Osteoblast (primary cell): ENCODE measurements at regions not wholly inside any gene's neighbourhood (a gene's known extent, or its start where the extent isn't known, plus 50 kb on each side); places are given as distances from the start of the nearest gene placed in this dataset.

Source experiments
- DNase-seq: peaks from one replicate; pipeline ENCODE4 v3.0.0; 2011; ENCODE audit warnings: low spot score, mixed read lengths; ENCODE audit not compliant: insufficient read length; ENCODE audit errors: missing footprints
- H2AFZ ChIP-seq: 2 replicates; pipeline ENCODE4 v1.6.0; 2011; ENCODE audit warnings: mild to moderate bottlenecking, low read length
- H3K27ac ChIP-seq: 2 replicates; pipeline ENCODE4 v1.5.1; 2011; ENCODE audit warnings: mild to moderate bottlenecking, low read depth, low read length, moderate library complexity
- H3K27me3 ChIP-seq: 2 replicates; pipeline ENCODE4 v1.6.0; 2012; ENCODE audit warnings: mild to moderate bottlenecking, control low read depth, inconsistent platforms, low read length, moderate library complexity; ENCODE audit not compliant: insufficient read depth
- H3K36me3 ChIP-seq: 2 replicates; pipeline ENCODE4 v1.5.1; 2011; ENCODE audit warnings: mild to moderate bottlenecking, low read length, control low read depth, moderate library complexity; ENCODE audit not compliant: insufficient read depth
- H3K4me1 ChIP-seq: 2 replicates; pipeline ENCODE4 v1.5.1; 2011; ENCODE audit warnings: mild to moderate bottlenecking, low read length, control low read depth, moderate library complexity; ENCODE audit not compliant: insufficient read depth
- H3K4me2 ChIP-seq: 2 replicates; pipeline ENCODE4 v1.6.0; 2011; ENCODE audit warnings: mild to moderate bottlenecking, low read length; ENCODE audit not compliant: insufficient read depth
- H3K4me3 ChIP-seq: fragments of 200-600 bp; sonication (generic); 3 replicates; pipeline ENCODE4 v1.5.1; 2012; ENCODE audit warnings: mild to moderate bottlenecking, low read length, inconsistent platforms; ENCODE audit not compliant: insufficient read depth
- H3K79me2 ChIP-seq: 2 replicates; pipeline ENCODE4 v1.6.0; 2012; ENCODE audit warnings: mild to moderate bottlenecking, low read length, control low read depth, inconsistent platforms; ENCODE audit not compliant: insufficient read depth
- H3K9me3 ChIP-seq: 2 replicates; pipeline ENCODE4 v1.5.1; 2011; ENCODE audit warnings: low read depth, low read length, control low read depth
- H4K20me1 ChIP-seq: 2 replicates; pipeline ENCODE4 v1.6.0; 2012; ENCODE audit warnings: mild to moderate bottlenecking, low read length, control low read depth; ENCODE audit not compliant: insufficient read depth
- TF ChIP-seq, protein P1 (sequence below): IDR thresholded peaks from 2 replicates; pipeline ENCODE4 v1.5.1; 2011; ENCODE audit warnings: mild to moderate bottlenecking, low read depth, low read length, moderate library complexity; ENCODE audit errors: extremely low read depth

- Histone ChIP-seq H3K27me3 (no peaks in the 10 kb centered on the region), H4K20me1 (no peaks in the 10 kb centered on the region), H3K36me3 (no peaks in the 10 kb centered on the region), H3K4me3 (no peak overlapping the region), H2AFZ (no peak overlapping the region), H3K4me1 (no peaks in the 10 kb centered on the region), H3K79me2 (no peaks in the 10 kb centered on the region), H3K9me3 (no peaks in the 10 kb centered on the region), H3K4me2 (no peak overlapping the region), H3K27ac (no peak overlapping the region)
- TF ChIP-seq, protein P1, sequence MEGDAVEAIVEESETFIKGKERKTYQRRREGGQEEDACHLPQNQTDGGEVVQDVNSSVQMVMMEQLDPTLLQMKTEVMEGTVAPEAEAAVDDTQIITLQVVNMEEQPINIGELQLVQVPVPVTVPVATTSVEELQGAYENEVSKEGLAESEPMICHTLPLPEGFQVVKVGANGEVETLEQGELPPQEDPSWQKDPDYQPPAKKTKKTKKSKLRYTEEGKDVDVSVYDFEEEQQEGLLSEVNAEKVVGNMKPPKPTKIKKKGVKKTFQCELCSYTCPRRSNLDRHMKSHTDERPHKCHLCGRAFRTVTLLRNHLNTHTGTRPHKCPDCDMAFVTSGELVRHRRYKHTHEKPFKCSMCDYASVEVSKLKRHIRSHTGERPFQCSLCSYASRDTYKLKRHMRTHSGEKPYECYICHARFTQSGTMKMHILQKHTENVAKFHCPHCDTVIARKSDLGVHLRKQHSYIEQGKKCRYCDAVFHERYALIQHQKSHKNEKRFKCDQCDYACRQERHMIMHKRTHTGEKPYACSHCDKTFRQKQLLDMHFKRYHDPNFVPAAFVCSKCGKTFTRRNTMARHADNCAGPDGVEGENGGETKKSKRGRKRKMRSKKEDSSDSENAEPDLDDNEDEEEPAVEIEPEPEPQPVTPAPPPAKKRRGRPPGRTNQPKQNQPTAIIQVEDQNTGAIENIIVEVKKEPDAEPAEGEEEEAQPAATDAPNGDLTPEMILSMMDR = no peak
- no peak for DNase-seq
These were observed 901.0 kb downstream of the CCDC85A start for GRCh38 chr2:57084697-57085281.

- TF ChIP-seq, protein P1 = no peak
- no peak for DNase-seq
- Histone ChIP-seq H3K4me2 (no peak overlapping the region), H2AFZ (no peak overlapping the region), H3K79me2 (no peaks in the 10 kb centered on the region), H3K27me3 (no peaks in the 10 kb centered on the region), H4K20me1 (no peaks in the 10 kb centered on the region), H3K36me3 (no peaks in the 10 kb centered on the region), H3K4me1 (no peaks in the 10 kb centered on the region), H3K4me3 (no peak overlapping the region), H3K27ac (no peak overlapping the region), H3K9me3 (no peaks in the 10 kb centered on the region)
These were observed 909.2 kb downstream of the CCDC85A start for GRCh38 chr2:57093020-57093419.

DNA sequence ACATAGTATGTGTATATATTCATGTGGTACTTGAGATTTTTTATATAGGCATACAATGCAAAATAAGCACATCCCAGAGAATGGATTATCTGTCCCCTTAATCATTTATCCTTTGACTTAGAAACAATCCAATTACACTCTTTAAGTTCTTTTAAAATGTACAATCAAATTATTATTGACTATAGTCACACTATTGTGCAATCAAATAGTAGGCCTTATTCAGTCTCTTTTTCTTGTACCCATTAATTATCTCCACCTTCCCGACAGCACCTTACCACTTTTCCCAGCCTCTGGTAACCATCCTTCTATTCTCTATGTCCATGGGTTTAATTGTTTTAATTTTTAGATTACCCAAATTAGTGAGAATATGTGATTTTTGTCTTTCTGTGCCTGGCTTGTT lies 914.1 kb downstream of the CCDC85A start:
- TF ChIP-seq, protein P1 = no peak
- Histone ChIP-seq H3K4me2 (no peak overlapping the region), H3K36me3 (no peaks in the 10 kb centered on the region), H3K27me3 (no peaks in the 10 kb centered on the region), H4K20me1 (no peaks in the 10 kb centered on the region), H3K4me1 (no peaks in the 10 kb centered on the region), H2AFZ (no peak overlapping the region), H3K27ac (no peak overlapping the region), H3K9me3 (no peaks in the 10 kb centered on the region), H3K4me3 (no peak overlapping the region), H3K79me2 (no peaks in the 10 kb centered on the region)
- no peak for DNase-seq

DNA sequence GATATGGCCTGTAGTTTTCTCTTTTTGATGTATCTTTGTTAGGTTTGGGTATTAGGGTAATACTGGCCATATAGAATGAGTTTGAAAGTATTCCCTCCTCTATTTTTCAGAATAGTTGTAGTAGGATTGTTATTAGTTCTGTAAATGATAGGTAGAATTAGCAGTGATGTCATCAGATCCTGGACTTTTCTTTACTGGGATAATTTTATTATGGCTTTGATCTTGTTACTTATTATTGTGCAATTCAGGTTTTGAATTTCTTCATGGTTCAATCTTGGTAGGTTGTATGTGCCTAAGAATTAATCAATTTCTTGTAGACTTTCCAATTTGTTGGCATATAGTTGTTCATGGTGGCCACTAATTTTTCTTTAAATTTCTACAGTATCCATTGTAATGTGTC lies 916.6 kb downstream of the CCDC85A start:
- Histone ChIP-seq H3K27ac (no peak overlapping the region), H3K9me3 (no peaks in the 10 kb centered on the region), H2AFZ (no peak overlapping the region), H3K27me3 (no peaks in the 10 kb centered on the region), H3K4me2 (no peak overlapping the region), H3K79me2 (no peaks in the 10 kb centered on the region), H3K4me1 (no peaks in the 10 kb centered on the region), H3K4me3 (no peak overlapping the region), H4K20me1 (no peaks in the 10 kb centered on the region), H3K36me3 (no peaks in the 10 kb centered on the region)
- DNase-seq = no peak
- TF ChIP-seq, protein P1 = no peak
